ENCODE measurements at regions not wholly inside any gene's neighbourhood (a gene's known extent, or its start where the extent isn't known, plus 50 kb on each side); places are given as distances from the start of the nearest gene placed in this dataset.

- TF ChIP-seq CTCF (tag by site-specific recombination; IDR thresholded peaks at IDR 0.05) (no peak), RBAK (tag by site-specific recombination; IDR thresholded peaks at IDR 0.05) (no peak), ZNF140 (tag by site-specific recombination; IDR thresholded peaks at IDR 0.05) (no peak), ZNF324 (tag by site-specific recombination; IDR thresholded peaks at IDR 0.05) (no peak), SCRT1 (tag by site-specific recombination; IDR thresholded peaks at IDR 0.05; ENCODE audit: borderline replicate concordance) (no peak), ZSCAN5A (tag by site-specific recombination; IDR thresholded peaks at IDR 0.05) (no peak), ZNF670 (tag by site-specific recombination; IDR thresholded peaks at IDR 0.05; ENCODE audit: low read depth) (no peak), ZNF146 (tag by site-specific recombination; IDR thresholded peaks at IDR 0.05) (no peak), ZNF174 (tag by site-specific recombination; IDR thresholded peaks at IDR 0.05) (no peak), BCL11A (tag by site-specific recombination; IDR thresholded peaks at IDR 0.05; ENCODE audit: low read depth) (no peak), HOXA7 (CRISPR knock-in tag; IDR thresholded peaks at IDR 0.05; ENCODE audit: borderline replicate concordance) (no peak)
These were observed 346.2 kb upstream of the PRICKLE1 start for GRCh38 chr12:42935756-42936155.
